MM.1S (cell line): ENCODE measurements at regions not wholly inside any gene's neighbourhood (a gene's known extent, or its start where the extent isn't known, plus 50 kb on each side); places are given as distances from the start of the nearest gene placed in this dataset.

ENCODE experiments used
- EZH2 ChIP-seq: fragments of 300-600 bp; sonication (generic); optimal IDR thresholded peaks from 2 replicates; pipeline ENCODE3; 2017; ENCODE audit warnings: low read depth, mild to moderate bottlenecking, antibody characterized with exemption, low read length, mixed read lengths
- TF ChIP-seq, protein P1 (sequence below): fragments of 300-600 bp; sonication (generic); IDR thresholded peaks from 2 replicates; pipeline ENCODE4 v1.5.1; 2016; ENCODE audit warnings: antibody characterized with exemption, low read length, mixed read lengths

DNA sequence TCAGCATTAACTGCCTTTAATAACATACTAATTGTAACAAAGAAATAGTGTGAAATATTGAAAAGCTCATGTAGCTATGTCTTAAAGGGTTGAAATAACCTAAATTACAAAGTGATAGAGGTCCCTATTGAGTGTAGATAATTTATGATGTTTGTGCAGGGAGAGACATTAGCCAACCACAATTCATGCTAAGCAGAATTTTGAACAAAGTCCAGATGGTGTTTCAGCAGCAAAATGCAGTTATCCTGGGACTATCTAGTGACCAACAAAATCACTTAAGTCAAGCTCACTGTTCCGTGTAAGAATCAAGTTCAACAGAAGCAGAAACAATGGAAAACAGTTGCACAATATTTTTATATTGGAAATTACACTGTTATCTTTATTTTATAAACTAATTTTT, 218.5 kb downstream of the SIM1 start:
- TF ChIP-seq, protein P1, sequence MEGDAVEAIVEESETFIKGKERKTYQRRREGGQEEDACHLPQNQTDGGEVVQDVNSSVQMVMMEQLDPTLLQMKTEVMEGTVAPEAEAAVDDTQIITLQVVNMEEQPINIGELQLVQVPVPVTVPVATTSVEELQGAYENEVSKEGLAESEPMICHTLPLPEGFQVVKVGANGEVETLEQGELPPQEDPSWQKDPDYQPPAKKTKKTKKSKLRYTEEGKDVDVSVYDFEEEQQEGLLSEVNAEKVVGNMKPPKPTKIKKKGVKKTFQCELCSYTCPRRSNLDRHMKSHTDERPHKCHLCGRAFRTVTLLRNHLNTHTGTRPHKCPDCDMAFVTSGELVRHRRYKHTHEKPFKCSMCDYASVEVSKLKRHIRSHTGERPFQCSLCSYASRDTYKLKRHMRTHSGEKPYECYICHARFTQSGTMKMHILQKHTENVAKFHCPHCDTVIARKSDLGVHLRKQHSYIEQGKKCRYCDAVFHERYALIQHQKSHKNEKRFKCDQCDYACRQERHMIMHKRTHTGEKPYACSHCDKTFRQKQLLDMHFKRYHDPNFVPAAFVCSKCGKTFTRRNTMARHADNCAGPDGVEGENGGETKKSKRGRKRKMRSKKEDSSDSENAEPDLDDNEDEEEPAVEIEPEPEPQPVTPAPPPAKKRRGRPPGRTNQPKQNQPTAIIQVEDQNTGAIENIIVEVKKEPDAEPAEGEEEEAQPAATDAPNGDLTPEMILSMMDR, result no peak
- TF ChIP-seq EZH2, result no peak
